ENCODE measurements at regions not wholly inside any gene's neighbourhood (a gene's known extent, or its start where the extent isn't known, plus 50 kb on each side); places are given as distances from the start of the nearest gene placed in this dataset.

GRCh38 chr16:75913958-75914357 lies 187.7 kb upstream of the CPHXL start:
- Histone ChIP-seq H3K4me3 (ENCODE audit: low read depth, low read length, poor library complexity, severe bottlenecking) (no peak overlapping the region), H3K9me3 (ENCODE audit: low read length) (no peaks in the 10 kb centered on the region), H4K20me1 (ENCODE audit: insufficient read depth, low read length) (no peaks in the 10 kb centered on the region), H3K36me3 (ENCODE audit: insufficient read depth, low read length) (no peaks in the 10 kb centered on the region), H3K4me2 (ENCODE audit: low read length) (no peak overlapping the region), H3K27ac (ENCODE audit: low read depth, low read length, poor library complexity, severe bottlenecking) (no peak overlapping the region), H2AFZ (ENCODE audit: low read length) (no peak overlapping the region), H3K79me2 (ENCODE audit: insufficient read depth, low read depth, low read length) (no peaks in the 10 kb centered on the region), H3K4me1 (ENCODE audit: insufficient read depth, low read length, poor library complexity, severe bottlenecking) (no peaks in the 10 kb centered on the region), H3K9me2 (ENCODE audit: insufficient read depth, low read length) (no peaks in the 10 kb centered on the region)
- POLR2A ChIA-PET = interaction anchor here (0.7 kb wide), 1 partner anchor 26 kb away, joined by 3 read pairs; no protein-coding TSS in a partner anchor
- CTCF ChIA-PET (ENCODE audit: unreplicated experiment) = no interaction called here
- no peak for TF ChIP-seq EZH2phosphoT487 (IDR thresholded peaks at IDR 0.05; ENCODE audit: borderline replicate concordance, low read depth, low read length)
- TF ChIP-seq, protein P1, sequence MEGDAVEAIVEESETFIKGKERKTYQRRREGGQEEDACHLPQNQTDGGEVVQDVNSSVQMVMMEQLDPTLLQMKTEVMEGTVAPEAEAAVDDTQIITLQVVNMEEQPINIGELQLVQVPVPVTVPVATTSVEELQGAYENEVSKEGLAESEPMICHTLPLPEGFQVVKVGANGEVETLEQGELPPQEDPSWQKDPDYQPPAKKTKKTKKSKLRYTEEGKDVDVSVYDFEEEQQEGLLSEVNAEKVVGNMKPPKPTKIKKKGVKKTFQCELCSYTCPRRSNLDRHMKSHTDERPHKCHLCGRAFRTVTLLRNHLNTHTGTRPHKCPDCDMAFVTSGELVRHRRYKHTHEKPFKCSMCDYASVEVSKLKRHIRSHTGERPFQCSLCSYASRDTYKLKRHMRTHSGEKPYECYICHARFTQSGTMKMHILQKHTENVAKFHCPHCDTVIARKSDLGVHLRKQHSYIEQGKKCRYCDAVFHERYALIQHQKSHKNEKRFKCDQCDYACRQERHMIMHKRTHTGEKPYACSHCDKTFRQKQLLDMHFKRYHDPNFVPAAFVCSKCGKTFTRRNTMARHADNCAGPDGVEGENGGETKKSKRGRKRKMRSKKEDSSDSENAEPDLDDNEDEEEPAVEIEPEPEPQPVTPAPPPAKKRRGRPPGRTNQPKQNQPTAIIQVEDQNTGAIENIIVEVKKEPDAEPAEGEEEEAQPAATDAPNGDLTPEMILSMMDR (conservative IDR thresholded peaks at IDR 0.05; ENCODE audit: low read length) = no peak
- DNase-seq (ENCODE audit: low spot score) = no peak
- intact Hi-C loops (cut with micrococcal nuclease; ENCODE audit: unreplicated experiment) = no loop called here
- no TSS peak for BruUV-seq (replicated peaks)

GRCh38 chr16:75916451-75916850 lies 190.2 kb upstream of the CPHXL start:
- no peak overlapping the region for H3K4me3 ChIP-seq (ENCODE audit: low read depth, low read length, poor library complexity, severe bottlenecking)
- DNase-seq (ENCODE audit: low spot score) = no peak
- H3K9me2 ChIP-seq (ENCODE audit: insufficient read depth, low read length) = no peaks in the 10 kb centered on the region
- no peak overlapping the region for H2AFZ ChIP-seq (ENCODE audit: low read length)
- TF ChIP-seq, protein P1 (conservative IDR thresholded peaks at IDR 0.05; ENCODE audit: low read length) = no peak
- TF ChIP-seq EZH2phosphoT487 (IDR thresholded peaks at IDR 0.05; ENCODE audit: borderline replicate concordance, low read depth, low read length) = no peak
- ChIA-PET POLR2A (no interaction called here), CTCF (ENCODE audit: unreplicated experiment) (no interaction called here)
- H3K79me2 ChIP-seq (ENCODE audit: insufficient read depth, low read depth, low read length) = no peaks in the 10 kb centered on the region
- no peaks in the 10 kb centered on the region for H3K9me3 ChIP-seq (ENCODE audit: low read length)
- no peaks in the 10 kb centered on the region for H3K4me1 ChIP-seq (ENCODE audit: insufficient read depth, low read length, poor library complexity, severe bottlenecking)
- H3K27ac ChIP-seq (ENCODE audit: low read depth, low read length, poor library complexity, severe bottlenecking) = no peak overlapping the region
- no peaks in the 10 kb centered on the region for H4K20me1 ChIP-seq (ENCODE audit: insufficient read depth, low read length)
- no peak overlapping the region for H3K4me2 ChIP-seq (ENCODE audit: low read length)
- BruUV-seq (replicated peaks) = no TSS peak
- H3K36me3 ChIP-seq (ENCODE audit: insufficient read depth, low read length) = no peaks in the 10 kb centered on the region
- intact Hi-C loops (cut with micrococcal nuclease; ENCODE audit: unreplicated experiment) = no loop called here

DNA sequence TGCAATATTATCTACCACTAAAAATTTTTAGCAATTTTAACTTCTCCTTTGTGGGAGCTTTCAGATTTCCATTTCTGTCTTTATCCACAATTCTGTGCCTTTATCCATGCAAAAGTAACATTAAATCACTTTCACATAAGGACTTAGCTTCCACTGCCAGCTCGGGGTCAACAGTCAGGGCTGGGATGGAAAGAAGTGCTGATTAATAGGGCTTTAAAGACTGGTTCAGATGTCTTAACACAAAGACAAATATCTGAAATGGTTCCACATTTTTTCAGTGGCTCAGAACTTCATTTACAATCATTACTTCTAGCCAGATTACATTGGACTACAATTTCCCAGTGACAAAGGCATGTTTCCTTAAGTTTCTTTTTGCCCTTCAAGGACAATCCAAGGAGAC lies 191.8 kb upstream of the CPHXL start:
- intact Hi-C loops (cut with micrococcal nuclease; ENCODE audit: unreplicated experiment) = no loop called here
- POLR2A ChIA-PET = interaction anchor here (0.6 kb wide), 1 partner anchor 824 kb away, joined by 3 read pairs; no protein-coding TSS in a partner anchor

More for the DNA sequence above, 191.8 kb upstream of the CPHXL start:
- BruUV-seq (replicated peaks) = no TSS peak
- no peaks in the 10 kb centered on the region for H3K9me2 ChIP-seq (ENCODE audit: insufficient read depth, low read length)
- no peaks in the 10 kb centered on the region for H3K9me3 ChIP-seq (ENCODE audit: low read length)
- TF ChIP-seq, protein P1 (conservative IDR thresholded peaks at IDR 0.05; ENCODE audit: low read length) = no peak
- no peak for TF ChIP-seq EZH2phosphoT487 (IDR thresholded peaks at IDR 0.05; ENCODE audit: borderline replicate concordance, low read depth, low read length)
- DNase-seq (ENCODE audit: low spot score) = no peak
- no peaks in the 10 kb centered on the region for H4K20me1 ChIP-seq (ENCODE audit: insufficient read depth, low read length)
- H2AFZ ChIP-seq (ENCODE audit: low read length) = no peak overlapping the region
- no peaks in the 10 kb centered on the region for H3K79me2 ChIP-seq (ENCODE audit: insufficient read depth, low read depth, low read length)
- no peak overlapping the region for H3K27ac ChIP-seq (ENCODE audit: low read depth, low read length, poor library complexity, severe bottlenecking)
- no peaks in the 10 kb centered on the region for H3K4me1 ChIP-seq (ENCODE audit: insufficient read depth, low read length, poor library complexity, severe bottlenecking)
- CTCF ChIA-PET (ENCODE audit: unreplicated experiment) = no interaction called here
- no peak overlapping the region for H3K4me3 ChIP-seq (ENCODE audit: low read depth, low read length, poor library complexity, severe bottlenecking)
- no peaks in the 10 kb centered on the region for H3K36me3 ChIP-seq (ENCODE audit: insufficient read depth, low read length)
- H3K4me2 ChIP-seq (ENCODE audit: low read length) = no peak overlapping the region
